HG02623 (cell line): ENCODE measurements at regions not wholly inside any gene's neighbourhood (a gene's known extent, or its start where the extent isn't known, plus 50 kb on each side); places are given as distances from the start of the nearest gene placed in this dataset.
"Not testable (repeated sequence)": the region's sequence is repeated elsewhere in the genome, so short reads cannot be mapped to it uniquely, and the experiment has no call there.

Source experiments
- ATAC-seq: cut with Tn5 transposase; IDR thresholded peaks from one replicate; pipeline ENCODE4 v1.9.1; 2021; ENCODE audit warnings: moderate library complexity; ENCODE audit not compliant: unreplicated experiment

GRCh38 chr1:234907940-234908405 lies 220.7 kb downstream of the TOMM20 start:
- ATAC-seq: no peak

DNA sequence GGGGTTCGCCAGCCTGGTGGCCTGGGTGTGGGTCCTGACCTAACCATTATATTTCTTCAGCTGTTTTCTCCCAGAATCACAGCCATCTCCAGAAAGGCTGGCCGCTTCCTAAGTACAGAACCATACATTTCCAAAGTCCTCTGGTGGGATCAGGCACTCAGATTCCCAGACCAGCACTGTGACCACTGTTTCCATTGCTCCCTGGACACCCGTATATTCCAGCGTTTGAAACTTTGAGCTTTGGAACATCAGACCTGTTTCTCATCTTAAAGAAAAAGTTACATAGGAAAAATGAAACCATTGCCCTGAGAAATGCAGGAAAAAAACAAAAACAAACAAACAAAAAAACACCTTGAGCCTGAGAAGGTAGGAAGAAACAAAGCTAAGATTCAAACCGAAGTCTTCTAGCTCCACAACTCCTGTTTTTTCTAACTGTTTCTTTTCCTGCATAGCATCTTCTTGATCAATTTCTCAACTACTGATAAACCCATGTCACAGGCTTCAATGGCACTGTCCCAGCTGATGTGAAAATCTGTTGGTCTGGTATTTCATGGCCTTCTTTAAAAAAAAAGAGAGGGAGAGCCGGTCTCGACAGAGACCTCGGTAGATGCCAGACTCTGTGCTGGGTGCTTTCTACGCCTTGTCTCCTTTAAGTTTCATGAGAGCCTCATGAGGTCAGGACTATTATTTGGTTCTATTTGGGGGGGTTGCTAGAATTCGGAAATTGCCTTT lies 221.3 kb downstream of the TOMM20 start:
- no peak for ATAC-seq

GRCh38 chr1:234906654-234907053 lies 222.0 kb downstream of the TOMM20 start:
- ATAC-seq: no peak

GRCh38 chr1:234902774-234903547 lies 225.7 kb downstream of the TOMM20 start:
- ATAC-seq: no peak

DNA sequence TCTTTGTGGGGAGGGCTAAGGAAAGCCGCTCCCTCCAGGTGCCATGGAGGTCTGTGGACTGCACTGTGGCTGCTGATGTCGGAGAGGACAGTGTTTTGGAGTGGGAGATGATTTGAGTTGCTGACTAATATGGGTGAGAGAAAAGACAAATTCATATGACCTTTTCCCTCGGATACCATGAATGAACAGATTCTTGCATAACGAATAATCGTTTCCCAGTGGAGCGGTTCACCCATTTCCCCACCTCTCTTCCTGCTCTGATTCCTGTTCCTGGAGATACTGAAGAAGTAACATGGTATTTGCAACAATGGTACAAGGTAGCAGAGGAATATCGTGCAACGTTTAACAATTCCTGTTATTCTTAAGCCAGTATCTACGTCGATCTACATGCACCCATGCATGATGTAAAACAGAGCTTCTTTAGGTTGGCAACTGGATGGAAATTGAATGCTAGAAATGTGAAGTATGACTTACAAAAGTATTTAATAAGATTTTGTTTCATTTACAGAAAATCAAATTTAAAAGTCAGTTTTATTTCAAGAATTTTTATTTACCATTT lies 227.1 kb downstream of the TOMM20 start:
- ATAC-seq: no peak

- no peak for ATAC-seq
Observed at GRCh38 chr1:234900595-234900994, 228.0 kb downstream of the TOMM20 start.

DNA sequence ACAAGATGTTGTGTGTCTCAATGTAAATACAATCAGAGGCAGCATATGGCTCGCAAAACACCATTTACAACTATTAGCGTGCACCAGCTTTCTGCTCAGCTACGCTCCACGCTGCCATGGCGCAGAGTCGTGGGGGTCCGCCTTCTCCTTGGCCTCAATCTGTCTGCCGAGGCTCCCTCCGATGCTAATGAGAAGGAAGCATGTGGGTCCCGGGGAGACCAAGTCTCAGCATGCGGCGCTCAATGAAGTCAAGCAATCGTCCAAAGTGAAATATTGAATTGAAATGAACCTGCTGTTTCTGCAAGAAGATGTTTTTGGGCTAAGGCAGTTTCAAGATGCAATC lies 228.9 kb downstream of the TOMM20 start:
- no peak for ATAC-seq

- ATAC-seq: no peak
Observed at GRCh38 chr1:234899041-234899729, 229.5 kb downstream of the TOMM20 start.

DNA sequence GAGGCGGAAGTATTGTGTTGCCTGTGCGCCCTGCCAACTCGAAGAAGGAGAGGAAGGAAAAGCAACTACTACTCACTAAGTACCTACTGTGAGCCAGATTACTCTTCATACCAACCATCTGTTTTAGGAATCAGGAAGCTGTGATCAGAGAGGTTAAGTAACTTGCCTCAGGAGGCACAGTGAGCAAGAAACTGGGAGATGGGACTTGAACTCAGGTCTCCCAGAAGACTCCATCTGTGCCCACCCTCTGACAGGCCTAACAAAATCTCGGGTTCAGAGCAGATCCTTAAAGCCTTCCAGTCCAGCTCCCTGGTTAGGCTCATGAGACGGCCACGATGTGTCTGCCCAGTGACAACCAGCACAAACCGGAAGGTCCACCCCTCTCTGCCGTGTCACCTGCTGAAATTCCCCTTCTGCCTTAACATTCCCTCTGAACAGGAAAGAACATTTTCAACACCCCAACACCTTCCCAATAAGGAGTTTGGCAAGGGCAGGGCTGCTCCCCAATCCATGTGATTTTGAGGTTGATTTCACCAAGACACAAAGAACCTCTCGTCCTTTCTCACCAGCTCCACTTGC lies 230.1 kb downstream of the TOMM20 start:
- ATAC-seq: no peak

DNA sequence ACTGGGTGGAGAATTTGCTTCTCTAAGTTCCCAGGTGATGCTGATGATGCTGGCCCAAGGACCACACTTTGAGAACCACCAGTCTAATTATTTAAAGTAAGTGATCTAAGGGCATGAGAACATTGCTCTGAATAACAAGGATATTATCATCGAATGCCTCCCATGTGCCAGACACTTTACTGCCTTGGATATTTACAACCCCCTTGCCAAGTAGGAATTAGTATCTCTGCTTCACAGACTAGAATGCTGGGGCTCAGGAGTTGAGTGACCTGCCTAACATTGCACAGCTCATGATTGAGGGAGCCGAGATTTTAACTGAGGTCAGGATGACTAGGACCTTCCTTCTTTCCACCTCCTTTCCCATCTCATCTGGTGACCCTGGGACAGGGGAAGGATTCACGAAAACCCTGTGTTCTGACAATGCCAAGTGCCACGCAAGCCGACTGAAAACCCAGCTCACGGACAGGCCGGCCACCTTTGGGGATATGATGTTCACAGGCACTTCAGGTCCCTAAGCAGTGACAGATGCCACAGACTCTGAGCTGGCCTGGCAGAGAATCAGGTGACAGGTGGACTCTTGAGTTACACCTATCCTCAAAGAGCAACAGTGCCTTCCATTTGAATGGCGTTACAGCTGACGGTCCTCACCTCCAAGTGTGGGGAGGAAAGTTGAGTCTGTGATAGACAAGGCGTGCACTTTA lies 230.7 kb downstream of the TOMM20 start:
- no peak for ATAC-seq

- no peak for ATAC-seq
Observed at GRCh38 chr1:234897390-234897749, 231.3 kb downstream of the TOMM20 start.

DNA sequence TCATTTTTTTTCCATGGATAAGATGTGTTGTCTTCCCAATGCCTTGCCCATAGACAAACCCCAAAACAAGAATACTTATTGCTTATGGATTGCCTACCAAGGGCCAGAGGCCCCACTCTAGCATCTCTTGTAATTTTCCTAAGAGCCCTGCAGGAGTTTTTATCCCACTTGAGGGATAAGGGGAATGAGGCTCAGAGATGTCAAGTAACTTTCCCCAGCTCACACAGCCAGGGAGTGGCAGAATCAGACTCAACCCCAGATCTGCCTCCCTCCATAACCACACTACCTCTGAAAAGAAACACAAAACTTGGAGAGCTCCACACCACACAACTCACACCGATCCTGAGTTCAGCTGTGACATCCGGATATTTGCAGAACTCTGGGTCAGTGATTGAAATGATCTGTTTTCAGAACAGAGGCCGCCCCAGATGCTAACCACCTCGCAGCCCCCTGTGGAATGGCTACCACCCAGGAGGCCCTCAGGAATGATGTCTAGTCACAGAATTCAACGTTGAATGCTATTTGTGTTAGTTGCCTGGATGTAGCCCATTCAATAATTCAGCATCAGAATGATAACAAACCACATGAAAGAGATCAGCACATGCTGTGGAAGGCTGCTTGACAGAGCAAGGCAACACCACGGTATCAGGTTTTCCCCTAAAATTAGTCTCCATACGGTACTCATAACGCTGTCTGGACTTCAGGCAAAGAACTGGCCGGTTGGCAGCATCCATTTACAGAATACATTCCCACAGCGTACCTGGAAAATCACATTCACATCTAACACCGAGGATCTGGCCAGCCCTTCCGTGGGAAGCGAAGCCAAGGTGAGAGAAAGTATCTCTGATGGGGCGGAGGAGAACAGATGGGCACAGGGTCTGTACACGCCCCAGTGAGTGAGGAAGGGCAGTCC lies 231.9 kb downstream of the TOMM20 start:
- ATAC-seq: no peak

- ATAC-seq: no peak
Observed at GRCh38 chr1:234893725-234894630, 234.7 kb downstream of the TOMM20 start.

DNA sequence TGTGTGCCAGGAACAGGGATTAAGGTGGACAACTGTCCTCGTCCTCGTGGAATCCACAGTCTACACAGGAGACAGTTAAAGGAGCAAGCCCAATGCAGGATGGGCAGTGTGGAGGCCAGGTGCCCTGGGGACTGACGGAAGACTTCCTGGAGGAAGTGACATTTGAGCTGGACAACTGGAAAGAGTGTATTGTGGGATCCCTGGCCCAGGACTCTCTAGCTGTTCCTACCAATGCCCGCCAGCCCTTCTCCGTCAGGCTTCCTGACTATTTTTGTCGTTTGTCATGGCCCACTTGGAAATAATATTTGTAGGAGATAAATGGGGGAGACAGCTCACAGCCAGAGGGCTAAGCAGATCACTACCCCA lies 235.3 kb downstream of the TOMM20 start:
- ATAC-seq: no peak

DNA sequence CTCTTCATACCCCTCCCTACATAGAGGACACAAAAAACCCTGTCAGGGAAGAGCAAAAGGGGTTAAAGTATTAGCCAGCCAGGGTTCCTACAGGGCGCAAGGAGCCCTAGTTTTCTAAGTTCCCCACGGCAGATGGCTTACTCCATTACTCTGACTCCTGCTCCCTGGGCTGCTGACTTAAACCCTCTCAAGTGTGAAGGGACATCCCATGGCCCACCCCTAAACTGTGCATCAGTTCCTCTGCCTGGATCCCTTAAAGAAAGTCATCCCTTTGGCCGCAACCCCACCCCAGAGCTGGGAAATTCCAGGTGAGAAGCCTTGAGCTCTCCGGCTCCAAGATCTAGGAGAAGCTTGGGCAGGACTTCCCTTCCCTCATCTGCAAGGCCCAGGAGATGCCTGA lies 236.0 kb downstream of the TOMM20 start:
- no peak for ATAC-seq

- ATAC-seq: no peak
Observed at GRCh38 chr1:234891427-234891826, 237.2 kb downstream of the TOMM20 start.

DNA sequence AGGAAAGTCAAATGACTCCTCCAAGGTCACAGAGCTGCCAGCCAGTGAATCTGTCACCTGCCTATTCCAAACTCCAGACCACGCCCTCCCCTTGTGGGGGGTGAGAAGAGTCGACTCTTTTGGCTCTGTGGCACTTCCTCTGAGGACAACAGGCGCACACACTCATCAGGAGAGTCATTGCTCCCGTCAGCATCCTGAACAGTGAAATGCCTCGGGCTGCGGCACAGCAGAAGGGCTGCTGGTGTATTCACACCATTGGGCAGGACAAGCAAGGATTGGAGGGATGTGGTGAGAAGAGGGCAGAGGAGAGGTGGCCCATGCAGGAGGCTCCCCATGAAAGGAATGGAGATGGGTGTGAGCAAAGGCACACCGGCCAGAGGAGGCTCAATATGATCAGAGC lies 239.0 kb downstream of the TOMM20 start:
- no peak for ATAC-seq

- ATAC-seq: not testable (repeated sequence)
Observed at GRCh38 chr1:234888247-234888646, 240.4 kb downstream of the TOMM20 start.
